HCEC 1CT (cell line): ENCODE measurements at regions not wholly inside any gene's neighbourhood (a gene's known extent, or its start where the extent isn't known, plus 50 kb on each side); places are given as distances from the start of the nearest gene placed in this dataset.

ENCODE experiments used
- DNase-seq: peaks from one replicate; pipeline ENCODE4 v3.0.0-alpha.2; 2017

DNA sequence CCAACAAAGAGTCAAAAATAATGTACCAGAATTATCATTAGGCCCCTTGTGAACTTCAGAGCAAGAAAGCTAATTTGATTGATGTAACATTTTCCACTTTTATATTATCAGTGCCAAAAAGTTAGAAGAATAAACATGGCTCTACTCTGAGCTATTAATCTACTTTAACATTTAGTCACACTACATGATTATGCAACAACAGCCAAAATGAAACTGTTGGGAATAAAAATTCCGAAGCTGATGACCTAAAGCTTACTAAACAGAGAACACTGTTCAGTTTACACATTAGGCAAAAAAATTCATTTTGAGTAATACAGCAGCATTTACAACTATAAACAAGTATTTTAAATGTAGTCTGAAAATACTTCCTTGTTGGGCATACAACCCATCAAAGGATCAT, 1134.1 kb downstream of the EPHA3 start:
- DNase-seq: peak; percentile 82

- no peak for DNase-seq
Observed at GRCh38 chr3:90253131-90253530, 1145.7 kb downstream of the EPHA3 start.

GRCh38 chr3:90261481-90262433, 1154.3 kb downstream of the EPHA3 start:
- DNase-seq: no peak
